SKM-1 (cell line): ENCODE measurements at regions not wholly inside any gene's neighbourhood (a gene's known extent, or its start where the extent isn't known, plus 50 kb on each side); places are given as distances from the start of the nearest gene placed in this dataset.

Experiments used
- DNase-seq: peaks from one replicate; lab custom pipeline; 2025; ENCODE audit not compliant: unreplicated experiment; lab: John Stamatoyannopoulos, UW

DNA sequence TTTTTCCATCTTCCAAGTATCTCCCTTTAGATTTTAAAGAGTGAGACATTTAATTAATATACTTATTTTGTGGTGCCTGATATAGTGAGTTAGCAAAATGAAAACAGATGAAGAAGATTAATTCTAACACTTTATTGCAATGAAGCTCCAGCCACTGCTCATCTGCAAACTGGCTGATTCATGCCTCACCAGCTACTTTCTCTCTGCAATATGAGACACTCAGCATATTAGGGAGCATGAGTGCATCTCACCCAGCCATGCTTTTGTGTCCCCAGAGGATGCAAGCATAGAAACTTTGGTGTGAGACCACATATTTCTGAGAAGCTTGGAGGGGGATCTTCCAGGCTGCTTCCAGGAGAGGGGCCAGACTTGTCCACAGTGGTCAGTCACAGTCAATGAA is 148.6 kb downstream of the BMP4 start:
- DNase-seq = no peak

DNA sequence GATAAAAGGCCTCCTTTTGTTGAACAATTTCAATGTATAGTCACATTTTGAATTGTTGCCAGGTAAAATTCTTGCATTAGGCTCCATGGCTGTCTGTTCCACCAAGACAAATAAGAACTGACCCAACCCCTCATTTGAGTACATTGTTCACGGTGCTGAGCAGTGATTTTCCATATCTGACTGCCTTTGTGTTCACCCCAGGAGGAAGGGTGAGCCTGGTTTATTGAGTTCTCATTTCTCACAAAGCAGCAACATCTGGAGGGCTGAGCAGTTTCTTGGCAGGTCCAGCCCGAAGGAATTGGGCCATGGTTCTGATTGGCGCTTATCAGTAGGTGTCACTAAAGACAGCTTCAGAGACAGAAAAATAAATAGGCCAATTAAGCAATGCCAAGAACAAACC is 149.1 kb downstream of the BMP4 start:
- no peak for DNase-seq

GRCh38 chr14:53807108-53807507 is 149.5 kb downstream of the BMP4 start:
- DNase-seq = no peak

- no peak for DNase-seq
Observed at GRCh38 chr14:53796734-53797133, 159.9 kb downstream of the BMP4 start.

DNA sequence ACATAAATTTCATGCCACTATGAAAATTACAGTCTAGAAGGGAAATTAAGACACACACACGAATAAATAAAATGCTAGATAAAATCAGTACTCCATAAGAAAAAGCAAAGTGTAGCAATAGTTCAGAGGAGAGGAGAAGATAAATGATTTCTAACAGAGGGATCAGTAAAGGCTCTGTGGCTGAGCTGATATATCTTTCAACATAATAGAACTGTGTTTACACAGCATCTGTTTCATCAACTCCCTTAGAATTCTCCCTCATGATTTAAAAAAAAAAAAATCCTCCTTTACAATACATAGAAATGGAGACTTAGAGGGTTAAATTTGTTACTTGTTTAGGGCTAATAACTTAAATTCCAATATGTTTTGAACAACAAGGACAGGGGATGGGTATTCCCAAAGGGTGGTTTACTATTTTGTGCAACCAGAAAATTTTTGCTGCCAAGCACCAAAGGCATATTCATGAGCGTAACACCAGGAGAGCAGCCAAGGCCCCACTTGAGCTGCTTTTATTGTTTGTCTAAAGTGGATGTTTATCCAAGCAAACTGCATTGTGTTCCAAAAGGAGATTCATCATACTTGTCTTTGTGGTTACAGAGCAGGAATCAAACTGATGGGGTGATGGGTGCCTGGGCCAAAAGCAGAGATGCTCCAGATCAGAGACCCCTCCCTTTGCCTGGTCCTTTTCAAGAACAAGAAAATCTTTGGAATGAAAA is 162.7 kb downstream of the BMP4 start:
- DNase-seq = no peak

- DNase-seq = no peak
Observed at GRCh38 chr14:53792909-53793308, 163.7 kb downstream of the BMP4 start.

DNA sequence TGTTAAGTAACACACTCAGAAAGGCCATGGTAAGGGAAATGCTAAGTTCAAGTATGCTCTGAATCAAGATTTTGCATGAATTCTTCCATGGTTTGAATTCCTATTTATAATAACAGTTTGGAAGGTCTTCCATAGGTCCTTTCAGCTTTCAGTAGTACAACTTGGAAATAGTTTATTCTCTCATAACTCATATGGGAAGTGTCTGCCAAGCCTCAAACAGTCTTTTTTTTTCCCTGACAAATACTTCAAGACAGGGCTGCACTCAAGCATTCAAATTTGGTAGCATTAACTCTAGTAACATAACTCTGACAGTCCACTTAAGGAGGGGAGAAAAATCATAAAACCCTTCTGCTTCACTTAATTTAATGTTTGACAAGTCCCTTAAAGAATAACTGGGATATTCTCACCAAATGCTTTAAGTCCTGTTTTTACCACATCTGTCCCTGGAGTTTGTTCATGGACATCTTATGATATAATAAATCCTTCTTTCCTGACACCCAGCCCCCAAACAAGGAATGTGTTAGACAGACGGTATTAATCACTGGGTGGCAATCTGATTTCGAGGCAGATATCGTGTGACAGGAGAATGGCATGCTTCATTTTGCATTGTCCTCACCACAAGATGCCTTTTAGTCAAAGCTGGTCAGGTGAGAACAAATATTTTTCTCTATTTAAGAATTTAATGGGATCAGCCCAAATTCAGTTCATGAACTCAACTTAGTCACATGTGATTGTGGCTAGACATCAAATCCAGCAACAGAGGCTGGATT is 165.7 kb downstream of the BMP4 start:
- DNase-seq = no peak

DNA sequence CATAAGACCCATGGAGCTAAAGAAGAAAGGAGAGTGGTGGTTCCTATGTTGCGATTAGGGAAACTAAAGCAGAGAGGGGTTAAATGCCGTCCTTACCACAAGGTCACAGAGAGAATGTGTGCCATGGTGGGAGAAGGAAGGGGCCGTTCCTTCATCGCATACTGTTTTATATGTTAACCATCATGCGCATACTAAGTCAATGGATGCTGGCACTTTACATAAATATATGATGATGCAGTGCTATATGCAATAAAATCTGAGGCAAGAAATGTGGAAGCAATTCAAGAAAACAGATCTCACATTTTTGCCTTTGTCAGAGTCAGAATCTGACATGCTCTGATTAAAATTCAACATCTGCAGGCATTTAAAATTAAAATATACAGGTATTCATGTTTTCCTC is 168.1 kb downstream of the BMP4 start:
- no peak for DNase-seq

GRCh38 chr14:53786045-53786444 is 170.6 kb downstream of the BMP4 start:
- no peak for DNase-seq

- no peak for DNase-seq
Observed at GRCh38 chr14:53784688-53785087, 171.9 kb downstream of the BMP4 start.

DNA sequence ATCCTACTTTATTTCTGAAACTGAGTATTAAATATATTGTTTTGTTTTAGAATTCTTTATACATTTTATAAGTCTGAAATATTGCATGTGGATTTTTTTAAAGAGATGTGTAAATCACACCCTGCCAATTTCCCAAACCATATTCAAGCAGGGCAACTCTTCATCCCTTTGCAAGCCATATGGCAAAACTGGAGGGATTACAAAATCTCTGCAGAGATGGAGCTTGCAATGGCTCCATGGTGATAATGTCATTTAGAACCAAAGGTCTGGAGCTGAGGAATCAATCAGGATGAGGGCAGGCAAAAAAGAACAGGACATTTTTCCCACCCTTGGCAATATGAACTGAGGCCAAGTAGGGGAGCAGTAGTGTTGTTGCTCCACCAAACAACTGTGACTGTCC is 173.4 kb downstream of the BMP4 start:
- DNase-seq = no peak

GRCh38 chr14:53780051-53780555 is 176.5 kb downstream of the BMP4 start:
- DNase-seq = no peak

DNA sequence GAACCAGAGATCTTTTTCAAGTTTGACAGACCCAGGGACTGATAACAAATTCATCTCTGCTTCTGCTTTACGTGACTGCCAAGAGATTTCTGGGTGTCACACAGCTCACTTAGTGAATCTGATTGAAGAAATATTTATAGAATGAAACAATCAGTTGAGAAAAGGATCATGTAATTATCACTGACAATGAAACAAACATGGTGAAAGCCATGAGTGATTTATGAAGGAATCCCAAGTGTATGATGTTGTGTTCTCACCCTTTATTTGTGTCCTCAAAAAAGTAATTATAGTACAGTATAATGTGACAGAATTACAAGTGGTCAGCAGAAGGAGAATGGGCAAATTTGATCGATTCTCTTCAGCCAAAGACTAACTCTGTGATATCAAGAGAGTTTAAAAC is 177.3 kb downstream of the BMP4 start:
- DNase-seq = no peak

DNA sequence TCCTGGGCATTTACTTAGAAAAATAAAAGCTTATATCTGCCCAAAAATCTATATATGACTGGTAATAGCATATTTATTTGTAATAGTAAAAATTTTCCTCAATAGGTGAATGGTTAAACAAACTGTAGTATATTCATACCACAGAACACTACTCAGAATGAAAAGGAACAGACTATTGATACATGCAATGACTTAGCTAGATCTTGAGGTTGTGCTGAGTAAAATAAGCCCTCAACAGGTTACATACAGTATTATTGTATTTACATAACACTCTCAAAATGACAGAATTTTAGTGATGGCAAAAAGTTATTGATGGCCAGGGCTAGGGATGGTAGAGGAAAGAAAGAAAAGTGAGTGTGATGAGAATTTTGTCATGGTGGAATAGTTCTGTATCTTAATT is 178.4 kb downstream of the BMP4 start:
- no peak for DNase-seq

DNA sequence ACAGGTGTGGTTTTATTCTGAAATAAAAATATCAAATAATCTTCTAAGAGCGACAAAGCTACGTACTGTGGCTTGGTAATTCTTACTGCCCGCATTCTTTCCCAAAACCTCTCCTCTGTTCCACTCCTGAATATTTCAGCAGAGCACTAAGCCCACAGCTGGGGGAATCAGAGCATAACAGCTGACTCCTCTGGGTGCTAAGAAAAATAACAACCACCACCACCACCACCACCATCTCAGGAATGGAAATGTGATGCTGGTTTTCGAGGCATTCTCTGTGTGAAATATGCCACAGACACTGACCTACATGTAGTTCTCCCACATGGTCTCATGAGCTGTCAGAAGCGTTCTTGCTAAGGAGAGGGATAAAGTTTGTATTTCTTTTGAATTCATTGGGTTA is 183.7 kb downstream of the BMP4 start:
- no peak for DNase-seq

DNA sequence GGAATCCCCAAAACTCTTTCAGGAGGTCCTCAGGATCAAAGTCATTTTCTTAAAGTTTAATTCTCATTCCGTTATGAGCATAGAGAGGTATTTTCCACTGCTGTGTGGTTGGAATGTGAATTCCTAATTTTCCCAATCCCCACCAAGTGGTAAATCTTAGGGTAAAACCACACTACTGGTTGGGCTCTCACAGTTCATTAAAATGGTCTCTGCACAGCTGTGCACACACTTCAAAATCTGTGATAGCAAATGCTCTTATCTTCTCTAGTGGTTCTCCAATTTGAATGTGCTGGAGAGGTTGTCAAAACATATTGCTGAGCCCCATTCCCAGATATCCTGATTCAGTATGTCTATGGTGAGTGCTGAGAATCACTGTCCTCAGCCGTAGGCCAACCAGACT is 189.1 kb downstream of the BMP4 start:
- no peak for DNase-seq

GRCh38 chr14:53766601-53767000 is 190.0 kb downstream of the BMP4 start:
- DNase-seq = no peak

DNA sequence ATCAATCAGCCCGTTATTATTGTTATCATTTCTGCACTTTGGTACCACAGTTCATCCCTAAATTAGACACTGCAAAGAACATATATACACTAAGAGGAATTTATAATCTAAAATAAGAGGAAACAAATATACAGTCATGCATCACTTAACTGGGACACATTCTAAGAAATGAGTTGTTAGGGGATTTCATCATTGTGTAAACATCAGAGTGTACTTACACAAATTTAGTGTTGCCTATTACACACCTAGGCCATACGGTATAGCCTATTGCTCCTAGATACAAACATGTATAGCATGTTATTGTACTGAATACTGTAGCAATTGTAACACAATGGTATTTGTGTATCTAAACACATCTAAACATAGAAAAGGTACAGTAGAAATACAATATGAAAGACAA is 190.5 kb downstream of the BMP4 start:
- no peak for DNase-seq

GRCh38 chr14:53764846-53765245 is 191.8 kb downstream of the BMP4 start:
- no peak for DNase-seq

- DNase-seq = no peak
Observed at GRCh38 chr14:53758141-53758540, 198.5 kb downstream of the BMP4 start.

DNA sequence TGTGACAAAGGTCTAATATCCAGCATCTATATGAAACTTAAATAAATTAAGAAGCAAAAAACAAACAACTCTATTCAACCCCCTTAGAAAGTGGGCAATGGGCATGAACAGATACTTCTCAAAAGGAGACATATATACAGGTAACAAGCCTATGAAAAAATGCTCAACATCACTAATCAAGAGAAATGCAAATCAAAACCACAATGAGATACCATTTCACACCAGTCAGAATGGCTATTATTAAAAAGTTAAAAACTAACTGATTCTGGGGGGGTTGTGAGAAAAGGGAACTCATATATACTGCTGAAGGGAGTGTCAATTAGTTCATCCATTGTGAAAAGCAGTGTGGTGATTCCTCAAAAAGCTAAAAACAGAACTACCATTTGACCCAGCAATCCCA is 198.9 kb downstream of the BMP4 start:
- no peak for DNase-seq

- DNase-seq = no peak
Observed at GRCh38 chr14:53751650-53752049, 205.0 kb downstream of the BMP4 start.

DNA sequence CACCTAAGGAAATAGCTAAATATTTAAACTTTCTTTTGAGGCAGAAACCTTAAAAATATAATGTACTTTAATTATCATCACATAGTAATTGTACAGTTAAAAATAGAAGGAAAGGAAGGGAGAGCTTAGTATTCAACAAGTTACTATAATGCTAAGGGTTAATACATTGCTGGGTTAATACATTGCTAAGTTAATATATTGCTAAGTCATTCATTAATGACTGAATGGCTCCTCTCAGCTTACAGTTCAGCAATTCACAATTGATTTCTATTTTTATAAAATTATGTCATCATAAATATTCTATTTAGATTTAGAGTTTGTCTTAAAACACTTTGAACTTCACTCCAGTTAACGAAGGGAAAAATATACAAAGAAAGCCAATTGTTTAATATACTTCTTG is 207.9 kb downstream of the BMP4 start:
- no peak for DNase-seq
